ENCODE measurements at regions not wholly inside any gene's neighbourhood (a gene's known extent, or its start where the extent isn't known, plus 50 kb on each side); places are given as distances from the start of the nearest gene placed in this dataset.
"Not testable (repeated sequence)": the region's sequence is repeated elsewhere in the genome, so short reads cannot be mapped to it uniquely, and the experiment has no call there.

DNA sequence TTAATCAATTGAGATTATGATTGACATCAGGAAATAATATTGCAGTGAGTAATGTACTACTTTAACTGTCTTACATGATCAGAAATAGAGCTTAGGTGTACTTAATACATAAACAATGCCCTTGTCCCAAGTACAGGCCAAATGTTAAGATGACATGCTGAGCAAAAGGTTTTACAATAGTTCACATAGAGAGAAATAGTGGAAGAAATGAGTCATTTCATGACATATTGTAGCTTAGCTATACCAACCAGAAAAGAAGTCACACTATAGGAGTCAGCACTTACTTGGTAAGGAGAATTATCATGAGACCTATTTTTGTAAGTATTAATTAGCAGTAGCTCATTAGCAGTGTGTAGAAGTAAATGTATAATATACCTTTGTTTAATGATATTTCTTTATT, 96.4 kb upstream of the NANOGP8 start:
- TF ChIP-seq EZH2 (IDR thresholded peaks at IDR 0.05; ENCODE audit: insufficient read depth, low read length) (no peak), CTCF (IDR thresholded peaks at IDR 0.05; ENCODE audit: insufficient read depth, low read depth, low read length) (no peak)
- Histone ChIP-seq H3K79me2 (ENCODE audit: insufficient read depth, low read length) (no peaks in the 10 kb centered on the region), H3K9me3 (ENCODE audit: insufficient read depth, low read depth, low read length) (no peaks in the 10 kb centered on the region), H3K27ac (ENCODE audit: low read depth, low read length) (no peak overlapping the region), H3K9ac (ENCODE audit: low read length) (no peak overlapping the region), H3K36me3 (ENCODE audit: insufficient read depth, low read length) (no peaks in the 10 kb centered on the region), H3K4me3 (ENCODE audit: insufficient read depth, low read depth, low read length) (no peak overlapping the region), H4K20me1 (ENCODE audit: insufficient read depth, low read length) (no peaks in the 10 kb centered on the region), H3K27me3 (ENCODE audit: insufficient read depth, low read length) (no peaks in the 10 kb centered on the region), H3K4me2 (ENCODE audit: low read length) (no peak overlapping the region), H2AFZ (ENCODE audit: low read depth, low read length) (no peak overlapping the region), H3K4me1 (ENCODE audit: insufficient read depth, low read length) (no peaks in the 10 kb centered on the region)
- Mint-ChIP-seq H3K4me3 (ENCODE audit: unreplicated experiment) (no peak overlapping the region), H3K9me3 (ENCODE audit: unreplicated experiment) (no peaks in the 10 kb centered on the region), H3K27ac (ENCODE audit: unreplicated experiment) (no peak overlapping the region), H3K4me1 (ENCODE audit: low read depth, unreplicated experiment) (peaks cover 4% of the 10 kb centered on the region), H3K36me3 (ENCODE audit: low read depth, unreplicated experiment) (no peaks in the 10 kb centered on the region), H3K27me3 (ENCODE audit: low read depth, unreplicated experiment) (no peaks in the 10 kb centered on the region)
- FAIRE-seq (no peak), DNase-seq (ENCODE audit: low read depth) (peak; percentile 38)

GRCh38 chr15:35179739-35180138, 94.6 kb upstream of the NANOGP8 start:
- Mint-ChIP-seq H3K36me3 (ENCODE audit: low read depth, unreplicated experiment) (no peaks in the 10 kb centered on the region), H3K4me1 (ENCODE audit: low read depth, unreplicated experiment) (peaks cover 4% of the 10 kb centered on the region), H3K27ac (ENCODE audit: unreplicated experiment) (no peak overlapping the region), H3K4me3 (ENCODE audit: unreplicated experiment) (no peak overlapping the region), H3K9me3 (ENCODE audit: unreplicated experiment) (no peaks in the 10 kb centered on the region), H3K27me3 (ENCODE audit: low read depth, unreplicated experiment) (no peaks in the 10 kb centered on the region)
- Histone ChIP-seq H3K79me2 (ENCODE audit: insufficient read depth, low read length) (no peaks in the 10 kb centered on the region), H3K4me1 (ENCODE audit: insufficient read depth, low read length) (no peaks in the 10 kb centered on the region), H3K9ac (ENCODE audit: low read length) (no peak overlapping the region), H2AFZ (ENCODE audit: low read depth, low read length) (no peak overlapping the region), H3K9me3 (ENCODE audit: insufficient read depth, low read depth, low read length) (no peaks in the 10 kb centered on the region), H4K20me1 (ENCODE audit: insufficient read depth, low read length) (no peaks in the 10 kb centered on the region), H3K4me3 (ENCODE audit: insufficient read depth, low read depth, low read length) (no peak overlapping the region), H3K4me2 (ENCODE audit: low read length) (no peak overlapping the region), H3K36me3 (ENCODE audit: insufficient read depth, low read length) (no peaks in the 10 kb centered on the region), H3K27me3 (ENCODE audit: insufficient read depth, low read length) (no peaks in the 10 kb centered on the region), H3K27ac (ENCODE audit: low read depth, low read length) (no peak overlapping the region)
- no peak for FAIRE-seq
- TF ChIP-seq CTCF (IDR thresholded peaks at IDR 0.05; ENCODE audit: insufficient read depth, low read depth, low read length), result no peak
- no peak for TF ChIP-seq EZH2 (IDR thresholded peaks at IDR 0.05; ENCODE audit: insufficient read depth, low read length)
- DNase-seq (ENCODE audit: low read depth), result no peak

DNA sequence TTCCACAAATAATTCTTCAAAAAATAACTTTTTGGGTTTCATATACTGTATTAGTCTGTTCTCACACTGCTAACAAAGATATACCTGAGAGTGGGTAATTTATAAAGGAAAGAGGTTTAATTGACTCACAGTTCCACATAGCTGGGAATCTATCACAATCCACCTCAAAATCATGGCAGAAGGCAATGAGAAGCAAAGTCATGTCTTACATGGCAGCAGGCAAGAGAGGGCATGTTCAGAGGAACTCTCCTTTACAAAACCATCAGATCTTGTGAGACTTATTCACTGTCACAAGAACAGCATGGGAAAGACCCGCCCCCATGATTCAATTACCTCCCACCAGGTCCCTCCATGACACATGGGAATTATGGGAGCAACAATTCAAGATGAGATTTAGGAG, 93.1 kb upstream of the NANOGP8 start:
- not testable (repeated sequence) for H3K27me3 Mint-ChIP-seq (ENCODE audit: low read depth, unreplicated experiment); H3K9ac ChIP-seq (ENCODE audit: low read length); H3K27ac Mint-ChIP-seq (ENCODE audit: unreplicated experiment)

More for the DNA sequence above, 93.1 kb upstream of the NANOGP8 start:
- not testable (repeated sequence) for H3K9me3 Mint-ChIP-seq (ENCODE audit: unreplicated experiment); H3K4me1 ChIP-seq (ENCODE audit: insufficient read depth, low read length); H3K4me3 ChIP-seq (ENCODE audit: insufficient read depth, low read depth, low read length); H3K36me3 Mint-ChIP-seq (ENCODE audit: low read depth, unreplicated experiment); H3K79me2 ChIP-seq (ENCODE audit: insufficient read depth, low read length); H3K36me3 ChIP-seq (ENCODE audit: insufficient read depth, low read length); FAIRE-seq; H3K4me1 Mint-ChIP-seq (ENCODE audit: low read depth, unreplicated experiment); DNase-seq (ENCODE audit: low read depth); H3K9me3 ChIP-seq (ENCODE audit: insufficient read depth, low read depth, low read length); H3K27ac ChIP-seq (ENCODE audit: low read depth, low read length); H4K20me1 ChIP-seq (ENCODE audit: insufficient read depth, low read length); H3K4me2 ChIP-seq (ENCODE audit: low read length); H3K4me3 Mint-ChIP-seq (ENCODE audit: unreplicated experiment); H3K27me3 ChIP-seq (ENCODE audit: insufficient read depth, low read length); H2AFZ ChIP-seq (ENCODE audit: low read depth, low read length)
